SK-N-MC (cell line): ENCODE measurements at regions not wholly inside any gene's neighbourhood (a gene's known extent, or its start where the extent isn't known, plus 50 kb on each side); places are given as distances from the start of the nearest gene placed in this dataset.

Source experiments
- EZH2 ChIP-seq: fragments of 200-600 bp; sonication (generic); IDR thresholded peaks from one replicate; pipeline ENCODE4 v1.6.1; 2017; ENCODE audit warnings: antibody characterized with exemption
- FOXP2 ChIP-seq: optimal IDR thresholded peaks from 2 replicates; pipeline ENCODE3; 2011; ENCODE audit warnings: mild to moderate bottlenecking, moderate library complexity; ENCODE audit not compliant: insufficient read depth; ENCODE audit errors: extremely low read length, control extremely low read depth
- POLR2AphosphoS5 ChIP-seq: IDR thresholded peaks from 2 replicates; pipeline ENCODE4 v1.6.1; 2012; ENCODE audit warnings: mild to moderate bottlenecking, low read depth, low read length, borderline replicate concordance

DNA sequence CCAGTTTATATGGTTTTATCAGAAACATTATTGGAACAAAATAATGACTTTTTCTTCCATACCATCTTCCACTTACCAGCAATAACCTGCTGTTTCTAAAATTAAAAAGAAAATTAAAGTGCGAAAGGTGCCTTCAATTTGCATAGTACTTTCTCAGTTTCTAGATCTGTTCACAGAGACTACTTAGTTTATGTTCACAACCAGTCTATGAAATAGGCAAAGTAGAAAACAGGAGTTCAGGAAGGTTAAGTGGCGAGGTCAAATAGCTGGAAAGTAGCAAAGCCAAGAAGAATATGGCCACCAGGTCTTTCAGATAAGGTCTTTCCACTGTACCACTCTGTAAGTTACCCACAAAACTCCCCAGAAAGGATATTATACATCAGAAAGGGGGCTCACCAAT lies 63.3 kb downstream of the BMP4 start:
- no peak for TF ChIP-seq POLR2AphosphoS5
- TF ChIP-seq EZH2 = no peak
- no peak for TF ChIP-seq FOXP2
